PC-9 (cell line): ENCODE measurements at regions not wholly inside any gene's neighbourhood (a gene's known extent, or its start where the extent isn't known, plus 50 kb on each side); places are given as distances from the start of the nearest gene placed in this dataset.

Experiments
- BruUV-seq: library from RNA; stranded (reverse); fragments of 400-500 nt; replicated peaks from 2 replicates; lab custom pipeline; 2021; lab: Mats Ljungman, UMichigan
- CTCF ChIA-PET: fragments of 300-600 bp; sonication (Branson Sonifier 250); formaldehyde crosslinking; loops from one replicate; lab custom pipeline; 2022; ENCODE audit warnings: antibody characterized with exemption; lab: Charles Lee
- POLR2A ChIA-PET: fragments of 300-600 bp; sonication (Branson Sonifier 250); formaldehyde crosslinking; loops from one replicate; lab custom pipeline; 2022; ENCODE audit warnings: antibody characterized with exemption; ENCODE audit not compliant: unreplicated experiment; lab: Charles Lee
- DNase-seq, 2 experiments: peaks; one replicate each; pipeline versions ENCODE4 v3.0.0 to v3.0.0-alpha.2; 2015 to 2022; ENCODE audit warnings: mixed read lengths in 1 of 2
- H2AFZ ChIP-seq: fragments of 200-600 bp; sonication (generic); 2 replicates; pipeline ENCODE4 v1.8.1; 2017; ENCODE audit warnings: antibody characterized with exemption
- H3F3A ChIP-seq: fragments of 200-600 bp; sonication (generic); 2 replicates; pipeline ENCODE4 v1.8.1; 2017; ENCODE audit warnings: antibody characterized with exemption, mild to moderate bottlenecking, low read depth; ENCODE audit not compliant: insufficient read depth
- H3K27ac ChIP-seq: fragments of 200-600 bp; sonication (generic); 2 replicates; pipeline ENCODE4 v1.6.1; 2016; ENCODE audit warnings: mixed run types
- H3K27me3 ChIP-seq: fragments of 200-600 bp; sonication (generic); 2 replicates; pipeline ENCODE4 v1.6.1; 2016; ENCODE audit warnings: low read depth, mixed run types; ENCODE audit not compliant: insufficient read depth
- H3K36me3 ChIP-seq: fragments of 200-600 bp; sonication (generic); 2 replicates; pipeline ENCODE4 v1.6.1; 2016; ENCODE audit warnings: low read depth, mixed run types
- H3K4me1 ChIP-seq: fragments of 200-600 bp; sonication (generic); replicated peaks from 2 replicates; pipeline ENCODE4 v1.6.1; 2016; ENCODE audit warnings: mixed run types; ENCODE audit not compliant: insufficient read depth
- H3K4me2 ChIP-seq: fragments of 200-600 bp; sonication (generic); 2 replicates; pipeline ENCODE4 v1.6.1; 2017; ENCODE audit warnings: mixed run types
- H3K4me3 ChIP-seq: fragments of 200-600 bp; sonication (generic); 2 replicates; pipeline ENCODE4 v1.6.1; 2016; ENCODE audit warnings: mixed run types
- H3K79me2 ChIP-seq: fragments of 200-600 bp; sonication (generic); 2 replicates; pipeline ENCODE4 v1.6.1; 2017; ENCODE audit warnings: low read depth, mixed run types
- H3K9me2 ChIP-seq: fragments of 200-600 bp; sonication (generic); 2 replicates; pipeline ENCODE4 v1.8.1; 2017; ENCODE audit warnings: mild to moderate bottlenecking; ENCODE audit not compliant: insufficient read depth
- H3K9me3 ChIP-seq: fragments of 200-600 bp; sonication (generic); 2 replicates; pipeline ENCODE4 v1.8.1; 2016; ENCODE audit warnings: low read depth; ENCODE audit not compliant: insufficient read depth
- H4K20me1 ChIP-seq: fragments of 200-600 bp; sonication (generic); 2 replicates; pipeline ENCODE4 v1.8.1; 2017; ENCODE audit not compliant: insufficient read depth
- EZH2 ChIP-seq: fragments of 200-600 bp; sonication (generic); IDR thresholded peaks from 2 replicates; pipeline ENCODE4 v1.8.0; 2017; ENCODE audit warnings: antibody characterized with exemption, low read depth
- intact Hi-C: fragments of 100-400 bp; cut with micrococcal nuclease; formaldehyde crosslinking; loops from one replicate; pipeline ENCODE4 v1.10.0; 2022; ENCODE audit not compliant: unreplicated experiment
- TF ChIP-seq, protein P1 (sequence below): fragments of 200-600 bp; sonication (generic); conservative IDR thresholded peaks from 2 replicates; pipeline ENCODE4 v1.6.1; 2017; ENCODE audit warnings: mixed run types, antibody characterized with exemption, mild to moderate bottlenecking, moderate library complexity

DNA sequence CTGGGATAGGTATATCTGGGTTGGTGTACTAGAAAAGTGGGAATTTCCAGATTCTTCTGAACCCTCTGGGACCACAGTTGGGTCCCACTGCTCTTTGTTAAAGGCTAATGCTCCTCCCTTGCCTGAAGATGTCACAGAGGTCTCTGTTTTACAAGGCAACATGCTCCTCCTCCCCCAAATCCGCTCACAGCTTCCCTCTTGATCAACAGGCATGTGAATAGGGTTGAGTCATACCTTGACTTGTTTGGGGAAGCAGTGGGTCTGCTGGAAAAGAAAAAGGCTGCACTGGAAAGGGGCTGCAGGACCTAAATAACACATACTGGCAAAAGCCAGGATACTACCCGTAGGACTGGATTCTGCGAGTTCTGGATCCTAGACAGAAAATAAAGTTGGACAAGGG lies 165.4 kb upstream of the TMEM260 start:
- BruUV-seq = no TSS peak
- Histone ChIP-seq H3F3A (no peaks in the 10 kb centered on the region), H3K4me1 (no peaks in the 10 kb centered on the region), H3K27ac (no peak overlapping the region), H3K79me2 (no peaks in the 10 kb centered on the region), H3K27me3 (no peaks in the 10 kb centered on the region), H3K36me3 (no peaks in the 10 kb centered on the region), H4K20me1 (no peaks in the 10 kb centered on the region), H2AFZ (no peak overlapping the region), H3K9me3 (no peaks in the 10 kb centered on the region), H3K9me2 (no peaks in the 10 kb centered on the region), H3K4me2 (no peak overlapping the region), H3K4me3 (no peak overlapping the region)
- ChIA-PET POLR2A (no interaction called here), CTCF (no interaction called here)
- intact Hi-C loops = no loop called here
- TF ChIP-seq, protein P1, sequence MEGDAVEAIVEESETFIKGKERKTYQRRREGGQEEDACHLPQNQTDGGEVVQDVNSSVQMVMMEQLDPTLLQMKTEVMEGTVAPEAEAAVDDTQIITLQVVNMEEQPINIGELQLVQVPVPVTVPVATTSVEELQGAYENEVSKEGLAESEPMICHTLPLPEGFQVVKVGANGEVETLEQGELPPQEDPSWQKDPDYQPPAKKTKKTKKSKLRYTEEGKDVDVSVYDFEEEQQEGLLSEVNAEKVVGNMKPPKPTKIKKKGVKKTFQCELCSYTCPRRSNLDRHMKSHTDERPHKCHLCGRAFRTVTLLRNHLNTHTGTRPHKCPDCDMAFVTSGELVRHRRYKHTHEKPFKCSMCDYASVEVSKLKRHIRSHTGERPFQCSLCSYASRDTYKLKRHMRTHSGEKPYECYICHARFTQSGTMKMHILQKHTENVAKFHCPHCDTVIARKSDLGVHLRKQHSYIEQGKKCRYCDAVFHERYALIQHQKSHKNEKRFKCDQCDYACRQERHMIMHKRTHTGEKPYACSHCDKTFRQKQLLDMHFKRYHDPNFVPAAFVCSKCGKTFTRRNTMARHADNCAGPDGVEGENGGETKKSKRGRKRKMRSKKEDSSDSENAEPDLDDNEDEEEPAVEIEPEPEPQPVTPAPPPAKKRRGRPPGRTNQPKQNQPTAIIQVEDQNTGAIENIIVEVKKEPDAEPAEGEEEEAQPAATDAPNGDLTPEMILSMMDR = no peak
- no peak for TF ChIP-seq EZH2
- no peak for DNase-seq

DNA sequence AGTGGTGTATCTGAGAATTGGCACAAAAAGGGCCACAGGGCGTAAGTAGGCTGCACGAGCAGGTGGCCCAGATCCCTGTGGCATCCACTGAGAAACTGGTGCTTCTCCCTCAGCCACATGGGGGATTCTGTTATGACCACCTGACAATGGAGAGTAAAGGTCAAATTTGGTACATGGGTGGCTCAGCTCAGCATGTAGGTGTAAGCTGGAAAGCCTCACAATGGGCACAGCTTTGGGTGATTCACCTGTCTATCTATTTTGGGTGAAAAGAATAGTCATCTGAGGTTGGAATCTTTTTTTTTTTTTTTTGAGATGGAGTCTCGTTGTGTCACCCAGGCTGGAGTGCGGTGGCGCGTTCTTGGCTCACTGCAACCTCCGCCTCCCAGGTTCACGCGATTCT lies 163.4 kb upstream of the TMEM260 start:
- Histone ChIP-seq H2AFZ (no peak overlapping the region), H3K79me2 (no peaks in the 10 kb centered on the region), H3K9me2 (no peaks in the 10 kb centered on the region), H4K20me1 (no peaks in the 10 kb centered on the region), H3K27ac (no peak overlapping the region), H3K4me3 (no peak overlapping the region), H3K4me2 (no peak overlapping the region), H3K4me1 (no peaks in the 10 kb centered on the region), H3K9me3 (no peaks in the 10 kb centered on the region), H3F3A (no peaks in the 10 kb centered on the region), H3K36me3 (no peaks in the 10 kb centered on the region), H3K27me3 (no peaks in the 10 kb centered on the region)
- POLR2A ChIA-PET = no interaction called here
- BruUV-seq = no TSS peak
- intact Hi-C loops = no loop called here
- DNase-seq = no peak
- no peak for TF ChIP-seq EZH2
- TF ChIP-seq, protein P1 = no peak
- CTCF ChIA-PET = no interaction called here

DNA sequence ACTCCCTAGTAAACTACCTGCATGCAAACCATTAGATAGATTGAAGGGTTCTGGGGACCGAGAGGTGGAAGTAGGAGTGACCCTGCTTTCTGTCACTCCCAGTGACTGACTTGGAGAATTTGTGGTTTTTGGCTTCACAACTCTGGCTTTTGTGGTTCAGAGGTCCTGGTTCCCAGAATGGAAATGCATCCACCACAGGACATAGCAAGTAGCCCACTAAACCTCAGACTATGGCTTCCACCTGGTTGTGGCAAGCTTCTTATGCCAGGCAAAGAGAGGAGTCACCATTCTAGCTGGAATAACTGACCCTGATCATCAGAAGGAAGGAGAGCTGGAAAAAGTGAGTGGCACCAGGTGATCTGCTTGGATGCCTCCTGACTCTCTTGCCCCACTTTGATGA lies 162.4 kb upstream of the TMEM260 start:
- no peaks in the 10 kb centered on the region for H4K20me1 ChIP-seq
- TF ChIP-seq EZH2 = no peak
- TF ChIP-seq, protein P1 = no peak
- no peaks in the 10 kb centered on the region for H3F3A ChIP-seq
- no peaks in the 10 kb centered on the region for H3K9me3 ChIP-seq
- no peak overlapping the region for H3K4me2 ChIP-seq
- ChIA-PET CTCF (no interaction called here), POLR2A (no interaction called here)
- H3K4me3 ChIP-seq = no peak overlapping the region
- H3K79me2 ChIP-seq = no peaks in the 10 kb centered on the region
- no peaks in the 10 kb centered on the region for H3K4me1 ChIP-seq
- no peak overlapping the region for H3K27ac ChIP-seq
- no peaks in the 10 kb centered on the region for H3K36me3 ChIP-seq
- no peaks in the 10 kb centered on the region for H3K9me2 ChIP-seq
- no TSS peak for BruUV-seq
- H2AFZ ChIP-seq = no peak overlapping the region
- no peaks in the 10 kb centered on the region for H3K27me3 ChIP-seq
- DNase-seq = no peak
- intact Hi-C loops = no loop called here
